ENCODE measurements at regions not wholly inside any gene's neighbourhood (a gene's known extent, or its start where the extent isn't known, plus 50 kb on each side); places are given as distances from the start of the nearest gene placed in this dataset.
"Not testable (repeated sequence)": the region's sequence is repeated elsewhere in the genome, so short reads cannot be mapped to it uniquely, and the experiment has no call there.

DNA sequence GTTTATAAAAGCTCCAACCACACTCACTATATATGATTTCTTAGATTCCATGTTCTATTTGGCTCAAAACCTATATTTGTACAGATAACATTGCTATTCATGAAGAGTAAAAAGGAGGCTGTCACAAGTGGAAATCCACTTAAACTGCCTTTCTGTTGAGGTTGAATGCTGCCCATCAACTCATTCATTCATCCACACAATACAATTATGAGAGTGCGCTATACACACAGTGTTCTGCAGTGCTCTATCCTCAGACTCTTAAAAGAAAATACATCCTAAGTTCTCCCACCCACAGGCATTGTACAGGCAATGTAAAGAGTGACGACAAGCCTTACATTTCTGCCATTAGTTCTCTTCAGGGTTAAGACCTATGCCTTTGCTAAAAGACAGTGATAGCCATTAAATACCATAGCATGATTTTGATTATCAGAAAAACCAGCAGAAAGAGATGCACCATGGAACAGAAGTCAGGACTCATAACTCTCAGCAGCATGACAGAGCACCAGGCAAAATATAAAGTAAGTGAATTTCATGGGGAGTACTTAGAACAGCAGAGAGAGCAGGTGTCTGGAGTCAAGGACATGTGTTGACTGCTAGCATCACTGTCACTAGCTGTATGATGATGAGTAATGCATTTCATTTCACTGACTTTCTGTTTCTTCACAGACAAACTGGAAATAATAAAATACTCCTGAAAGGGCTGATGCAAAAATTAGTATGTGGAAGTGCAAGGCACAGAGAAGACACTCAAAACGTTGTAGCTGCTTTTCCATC is 218.0 kb downstream of the RBM26 start:
- TF ChIP-seq, protein P1, sequence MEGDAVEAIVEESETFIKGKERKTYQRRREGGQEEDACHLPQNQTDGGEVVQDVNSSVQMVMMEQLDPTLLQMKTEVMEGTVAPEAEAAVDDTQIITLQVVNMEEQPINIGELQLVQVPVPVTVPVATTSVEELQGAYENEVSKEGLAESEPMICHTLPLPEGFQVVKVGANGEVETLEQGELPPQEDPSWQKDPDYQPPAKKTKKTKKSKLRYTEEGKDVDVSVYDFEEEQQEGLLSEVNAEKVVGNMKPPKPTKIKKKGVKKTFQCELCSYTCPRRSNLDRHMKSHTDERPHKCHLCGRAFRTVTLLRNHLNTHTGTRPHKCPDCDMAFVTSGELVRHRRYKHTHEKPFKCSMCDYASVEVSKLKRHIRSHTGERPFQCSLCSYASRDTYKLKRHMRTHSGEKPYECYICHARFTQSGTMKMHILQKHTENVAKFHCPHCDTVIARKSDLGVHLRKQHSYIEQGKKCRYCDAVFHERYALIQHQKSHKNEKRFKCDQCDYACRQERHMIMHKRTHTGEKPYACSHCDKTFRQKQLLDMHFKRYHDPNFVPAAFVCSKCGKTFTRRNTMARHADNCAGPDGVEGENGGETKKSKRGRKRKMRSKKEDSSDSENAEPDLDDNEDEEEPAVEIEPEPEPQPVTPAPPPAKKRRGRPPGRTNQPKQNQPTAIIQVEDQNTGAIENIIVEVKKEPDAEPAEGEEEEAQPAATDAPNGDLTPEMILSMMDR (IDR thresholded peaks at IDR 0.05; ENCODE audit: insufficient read depth, low read length, severe bottlenecking), result no peak
- Histone ChIP-seq H3K27me3 (ENCODE audit: control insufficient read depth, insufficient read depth, low read length) (no peaks in the 10 kb centered on the region), H3K36me3 (ENCODE audit: control insufficient read depth, insufficient read depth, low read length) (no peaks in the 10 kb centered on the region), H3K4me3 (ENCODE audit: low read depth, low read length) (no peak overlapping the region)
- no peak for FAIRE-seq
- peak; percentile 10 for DNase-seq (ENCODE audit: low read depth)

DNA sequence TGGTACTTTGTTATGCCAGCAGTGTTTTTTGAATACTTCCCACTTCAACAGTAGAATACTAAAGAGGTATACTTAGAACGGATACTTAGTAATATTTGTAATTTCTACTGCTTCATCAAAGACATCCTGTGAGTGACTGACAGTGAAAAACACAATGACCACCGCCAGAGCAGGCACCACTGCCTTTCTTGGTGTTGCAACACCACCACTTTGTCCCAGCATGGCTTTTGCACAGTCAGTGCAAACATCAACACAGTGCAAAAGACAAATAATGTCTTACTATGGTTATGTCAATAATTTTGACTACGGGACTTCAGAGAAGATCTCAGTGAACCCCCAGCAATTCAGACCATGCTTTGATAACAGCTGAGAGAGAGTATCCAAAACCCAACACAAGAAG is 220.5 kb downstream of the RBM26 start:
- FAIRE-seq (no peak), DNase-seq (ENCODE audit: low read depth) (no peak)
- TF ChIP-seq, protein P1 (IDR thresholded peaks at IDR 0.05; ENCODE audit: insufficient read depth, low read length, severe bottlenecking), result no peak
- H3K27me3 ChIP-seq (ENCODE audit: control insufficient read depth, insufficient read depth, low read length), result no peaks in the 10 kb centered on the region
- no peak overlapping the region for H3K4me3 ChIP-seq (ENCODE audit: low read depth, low read length)
- no peaks in the 10 kb centered on the region for H3K36me3 ChIP-seq (ENCODE audit: control insufficient read depth, insufficient read depth, low read length)

DNA sequence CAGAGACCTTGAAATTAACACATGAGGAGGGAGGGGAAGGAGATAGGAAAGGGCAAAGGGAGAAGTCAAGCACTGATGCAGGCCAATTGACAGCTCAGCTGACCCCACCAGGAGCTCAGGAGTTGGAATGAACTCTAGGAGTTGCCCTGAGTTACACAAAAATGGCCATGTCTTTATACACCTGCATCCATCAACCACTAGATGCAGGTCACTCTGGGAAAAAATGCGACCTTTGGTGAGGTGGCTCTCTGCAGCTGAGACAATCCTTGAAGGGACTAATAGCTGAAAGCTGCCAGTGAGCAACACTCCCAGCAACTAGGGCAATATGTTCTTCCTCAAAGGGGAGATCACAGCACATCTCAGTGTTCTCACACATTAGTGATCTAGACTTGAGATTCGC is 222.8 kb downstream of the RBM26 start:
- no peak for DNase-seq (ENCODE audit: low read depth)
- no peaks in the 10 kb centered on the region for H3K27me3 ChIP-seq (ENCODE audit: control insufficient read depth, insufficient read depth, low read length)
- H3K4me3 ChIP-seq (ENCODE audit: low read depth, low read length), result no peak overlapping the region
- H3K36me3 ChIP-seq (ENCODE audit: control insufficient read depth, insufficient read depth, low read length), result no peaks in the 10 kb centered on the region
- TF ChIP-seq, protein P1 (IDR thresholded peaks at IDR 0.05; ENCODE audit: insufficient read depth, low read length, severe bottlenecking), result no peak
- no peak for FAIRE-seq

DNA sequence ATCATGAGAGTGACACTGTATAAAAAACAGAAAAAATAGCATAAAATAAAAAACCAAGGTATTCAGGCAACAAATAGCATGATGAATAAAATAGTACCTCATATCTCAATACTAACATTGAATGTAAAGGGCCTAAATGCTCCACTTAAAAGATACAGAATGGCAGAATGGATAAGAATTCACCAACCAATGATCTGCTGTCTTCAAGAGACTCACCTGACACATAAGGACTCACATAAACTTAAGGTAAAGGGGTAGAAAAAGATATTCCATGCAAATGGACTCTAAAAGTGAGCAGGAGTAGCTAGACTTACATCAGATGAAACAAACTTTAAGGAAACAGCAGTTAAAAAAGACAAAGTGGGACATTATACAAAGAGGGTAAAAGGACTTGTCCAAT is 232.4 kb downstream of the RBM26 start:
- not testable (repeated sequence) for DNase-seq (ENCODE audit: low read depth); H3K36me3 ChIP-seq (ENCODE audit: control insufficient read depth, insufficient read depth, low read length); H3K27me3 ChIP-seq (ENCODE audit: control insufficient read depth, insufficient read depth, low read length); H3K4me3 ChIP-seq (ENCODE audit: low read depth, low read length); FAIRE-seq

DNA sequence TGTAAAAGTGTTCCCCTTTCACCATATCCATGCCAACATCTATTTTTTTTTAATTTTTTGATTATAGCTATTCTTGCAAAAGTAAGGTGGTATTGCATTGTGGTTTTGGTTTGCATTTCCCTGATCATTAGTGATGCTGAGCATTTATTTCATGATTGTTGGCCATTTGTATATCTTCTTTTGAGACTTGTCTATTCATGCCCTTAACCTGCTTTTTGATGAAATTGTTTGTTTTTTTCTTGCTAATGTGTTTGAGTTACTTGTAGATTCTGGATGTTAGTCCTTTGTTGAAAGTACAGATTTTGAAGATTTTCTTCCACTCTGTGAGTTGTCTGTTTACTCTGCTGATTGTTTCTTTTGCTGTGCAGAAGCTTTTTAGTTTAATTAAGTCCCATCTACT is 233.1 kb downstream of the RBM26 start:
- H3K36me3 ChIP-seq (ENCODE audit: control insufficient read depth, insufficient read depth, low read length); H3K4me3 ChIP-seq (ENCODE audit: low read depth, low read length); FAIRE-seq; DNase-seq (ENCODE audit: low read depth); H3K27me3 ChIP-seq (ENCODE audit: control insufficient read depth, insufficient read depth, low read length): not testable (repeated sequence)

DNA sequence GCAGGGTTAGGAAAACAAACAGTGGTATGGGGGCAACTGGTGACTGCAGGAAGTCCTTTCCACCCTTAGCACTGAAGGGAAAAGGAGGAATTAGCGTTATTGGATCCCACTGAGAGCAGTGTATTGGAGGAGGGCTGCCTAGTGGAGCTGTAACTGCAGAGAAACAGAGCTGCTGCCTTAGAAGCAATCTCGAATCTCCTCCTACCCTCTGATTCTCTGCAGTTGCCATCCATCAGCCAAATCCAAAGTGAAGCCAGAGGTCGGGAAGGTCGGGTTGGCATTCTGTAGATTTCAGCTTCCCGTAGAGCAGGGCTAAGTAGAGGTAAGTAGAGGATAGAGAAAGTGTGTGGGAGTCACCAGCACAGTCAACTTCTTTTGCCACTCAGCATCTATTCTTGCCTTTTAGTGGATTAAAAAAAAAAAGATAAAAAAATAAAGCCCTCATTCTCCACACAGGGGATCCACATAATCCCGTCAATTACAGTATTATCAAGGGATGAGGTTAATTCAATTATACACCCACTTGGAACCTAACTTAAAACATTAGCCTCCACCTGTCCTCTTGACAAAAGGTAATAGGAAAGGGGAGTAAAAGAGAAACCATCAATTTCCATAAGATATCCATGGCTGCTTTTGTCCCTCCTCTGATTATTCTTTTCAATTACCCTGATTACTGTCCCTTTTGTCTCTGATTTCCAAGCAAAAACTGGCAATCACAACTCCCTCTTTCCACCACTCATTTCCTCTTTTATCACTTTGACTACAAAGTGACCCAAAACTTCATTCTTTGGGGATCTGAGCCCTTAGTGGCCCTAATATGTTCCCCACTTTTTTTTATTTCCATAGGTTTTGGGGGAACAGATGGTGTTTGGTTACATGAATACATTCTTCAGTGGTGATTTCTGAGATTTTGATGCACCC is 234.7 kb downstream of the RBM26 start:
- no peak for FAIRE-seq

More for the DNA sequence above, 234.7 kb downstream of the RBM26 start:
- no peaks in the 10 kb centered on the region for H3K36me3 ChIP-seq (ENCODE audit: control insufficient read depth, insufficient read depth, low read length)
- no peaks in the 10 kb centered on the region for H3K27me3 ChIP-seq (ENCODE audit: control insufficient read depth, insufficient read depth, low read length)
- H3K4me3 ChIP-seq (ENCODE audit: low read depth, low read length), result no peak overlapping the region
- TF ChIP-seq, protein P1 (IDR thresholded peaks at IDR 0.05; ENCODE audit: insufficient read depth, low read length, severe bottlenecking), result no peak
- DNase-seq (ENCODE audit: low read depth), result no peak

All from bronchial epithelial cell (primary cell).